ENCODE measurements at regions not wholly inside any gene's neighbourhood (a gene's known extent, or its start where the extent isn't known, plus 50 kb on each side); places are given as distances from the start of the nearest gene placed in this dataset.

DNA sequence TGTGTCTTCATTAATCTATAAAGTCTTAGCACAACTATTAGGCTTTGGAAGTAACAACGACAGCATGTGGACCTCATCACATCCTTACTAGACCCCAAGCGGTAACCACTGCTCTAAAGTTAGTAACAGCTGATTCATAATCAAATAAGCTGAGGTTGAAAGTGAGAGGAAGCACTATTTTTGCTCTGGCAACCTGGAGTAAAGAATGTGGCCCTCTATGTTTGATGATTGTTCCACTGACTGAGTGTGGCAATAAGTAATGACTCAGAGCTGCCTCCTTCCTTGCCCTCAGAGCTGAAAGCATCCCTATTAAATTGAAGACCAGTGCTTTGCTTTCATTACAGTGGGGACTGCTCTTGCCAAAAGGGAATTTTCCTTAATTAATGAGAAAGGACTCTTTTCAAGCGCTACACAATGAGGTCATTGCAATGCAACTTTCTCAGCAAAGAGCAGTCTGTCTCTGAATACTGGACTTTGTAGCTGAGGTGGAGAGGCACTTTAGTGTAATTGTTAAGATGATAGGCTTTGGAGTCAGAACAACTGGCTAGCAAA, 906.1 kb upstream of the RAG2 start (continued):
- TF ChIP-seq MTA2 (IDR thresholded peaks at IDR 0.05; ENCODE audit: low read depth) (peak; percentile 99), DPF2 (IDR thresholded peaks at IDR 0.05) (peak; percentile 94), ASH2L (IDR thresholded peaks at IDR 0.05; ENCODE audit: borderline replicate concordance, low read depth) (peak; percentile 82; the same call in 1 of the 2 replicates), POLR2A (IDR thresholded peaks at IDR 0.05; ENCODE audit: low read depth, low read length) (no peak), ZNF274 (IDR thresholded peaks at IDR 0.05; ENCODE audit: insufficient read depth, insufficient read length) (no peak), RAD51 (IDR thresholded peaks at IDR 0.05) (no peak), PAX5 (IDR thresholded peaks at IDR 0.05; ENCODE audit: borderline replicate concordance, low read depth, low read length) (peak; percentile 95), RELA (IDR thresholded peaks at IDR 0.05; ENCODE audit: borderline replicate concordance, partially characterized antibody) (peak; percentile 38), BACH1 (IDR thresholded peaks at IDR 0.05; ENCODE audit: borderline replicate concordance) (peak; percentile 66; the same call in 1 of the 2 replicates)
- TF ChIP-seq, protein P1, sequence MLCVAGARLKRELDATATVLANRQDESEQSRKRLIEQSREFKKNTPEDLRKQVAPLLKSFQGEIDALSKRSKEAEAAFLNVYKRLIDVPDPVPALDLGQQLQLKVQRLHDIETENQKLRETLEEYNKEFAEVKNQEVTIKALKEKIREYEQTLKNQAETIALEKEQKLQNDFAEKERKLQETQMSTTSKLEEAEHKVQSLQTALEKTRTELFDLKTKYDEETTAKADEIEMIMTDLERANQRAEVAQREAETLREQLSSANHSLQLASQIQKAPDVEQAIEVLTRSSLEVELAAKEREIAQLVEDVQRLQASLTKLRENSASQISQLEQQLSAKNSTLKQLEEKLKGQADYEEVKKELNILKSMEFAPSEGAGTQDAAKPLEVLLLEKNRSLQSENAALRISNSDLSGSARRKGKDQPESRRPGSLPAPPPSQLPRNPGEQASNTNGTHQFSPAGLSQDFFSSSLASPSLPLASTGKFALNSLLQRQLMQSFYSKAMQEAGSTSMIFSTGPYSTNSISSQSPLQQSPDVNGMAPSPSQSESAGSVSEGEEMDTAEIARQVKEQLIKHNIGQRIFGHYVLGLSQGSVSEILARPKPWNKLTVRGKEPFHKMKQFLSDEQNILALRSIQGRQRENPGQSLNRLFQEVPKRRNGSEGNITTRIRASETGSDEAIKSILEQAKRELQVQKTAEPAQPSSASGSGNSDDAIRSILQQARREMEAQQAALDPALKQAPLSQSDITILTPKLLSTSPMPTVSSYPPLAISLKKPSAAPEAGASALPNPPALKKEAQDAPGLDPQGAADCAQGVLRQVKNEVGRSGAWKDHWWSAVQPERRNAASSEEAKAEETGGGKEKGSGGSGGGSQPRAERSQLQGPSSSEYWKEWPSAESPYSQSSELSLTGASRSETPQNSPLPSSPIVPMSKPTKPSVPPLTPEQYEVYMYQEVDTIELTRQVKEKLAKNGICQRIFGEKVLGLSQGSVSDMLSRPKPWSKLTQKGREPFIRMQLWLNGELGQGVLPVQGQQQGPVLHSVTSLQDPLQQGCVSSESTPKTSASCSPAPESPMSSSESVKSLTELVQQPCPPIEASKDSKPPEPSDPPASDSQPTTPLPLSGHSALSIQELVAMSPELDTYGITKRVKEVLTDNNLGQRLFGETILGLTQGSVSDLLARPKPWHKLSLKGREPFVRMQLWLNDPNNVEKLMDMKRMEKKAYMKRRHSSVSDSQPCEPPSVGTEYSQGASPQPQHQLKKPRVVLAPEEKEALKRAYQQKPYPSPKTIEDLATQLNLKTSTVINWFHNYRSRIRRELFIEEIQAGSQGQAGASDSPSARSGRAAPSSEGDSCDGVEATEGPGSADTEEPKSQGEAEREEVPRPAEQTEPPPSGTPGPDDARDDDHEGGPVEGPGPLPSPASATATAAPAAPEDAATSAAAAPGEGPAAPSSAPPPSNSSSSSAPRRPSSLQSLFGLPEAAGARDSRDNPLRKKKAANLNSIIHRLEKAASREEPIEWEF (IDR thresholded peaks at IDR 0.05; ENCODE audit: insufficient replicate concordance, low read depth, low read length) = peak; percentile 40
- TF ChIP-seq, protein P2, sequence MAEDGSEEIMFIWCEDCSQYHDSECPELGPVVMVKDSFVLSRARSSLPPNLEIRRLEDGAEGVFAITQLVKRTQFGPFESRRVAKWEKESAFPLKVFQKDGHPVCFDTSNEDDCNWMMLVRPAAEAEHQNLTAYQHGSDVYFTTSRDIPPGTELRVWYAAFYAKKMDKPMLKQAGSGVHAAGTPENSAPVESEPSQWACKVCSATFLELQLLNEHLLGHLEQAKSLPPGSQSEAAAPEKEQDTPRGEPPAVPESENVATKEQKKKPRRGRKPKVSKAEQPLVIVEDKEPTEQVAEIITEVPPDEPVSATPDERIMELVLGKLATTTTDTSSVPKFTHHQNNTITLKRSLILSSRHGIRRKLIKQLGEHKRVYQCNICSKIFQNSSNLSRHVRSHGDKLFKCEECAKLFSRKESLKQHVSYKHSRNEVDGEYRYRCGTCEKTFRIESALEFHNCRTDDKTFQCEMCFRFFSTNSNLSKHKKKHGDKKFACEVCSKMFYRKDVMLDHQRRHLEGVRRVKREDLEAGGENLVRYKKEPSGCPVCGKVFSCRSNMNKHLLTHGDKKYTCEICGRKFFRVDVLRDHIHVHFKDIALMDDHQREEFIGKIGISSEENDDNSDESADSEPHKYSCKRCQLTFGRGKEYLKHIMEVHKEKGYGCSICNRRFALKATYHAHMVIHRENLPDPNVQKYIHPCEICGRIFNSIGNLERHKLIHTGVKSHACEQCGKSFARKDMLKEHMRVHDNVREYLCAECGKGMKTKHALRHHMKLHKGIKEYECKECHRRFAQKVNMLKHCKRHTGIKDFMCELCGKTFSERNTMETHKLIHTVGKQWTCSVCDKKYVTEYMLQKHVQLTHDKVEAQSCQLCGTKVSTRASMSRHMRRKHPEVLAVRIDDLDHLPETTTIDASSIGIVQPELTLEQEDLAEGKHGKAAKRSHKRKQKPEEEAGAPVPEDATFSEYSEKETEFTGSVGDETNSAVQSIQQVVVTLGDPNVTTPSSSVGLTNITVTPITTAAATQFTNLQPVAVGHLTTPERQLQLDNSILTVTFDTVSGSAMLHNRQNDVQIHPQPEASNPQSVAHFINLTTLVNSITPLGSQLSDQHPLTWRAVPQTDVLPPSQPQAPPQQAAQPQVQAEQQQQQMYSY (CRISPR knock-in tag; IDR thresholded peaks at IDR 0.05) = no peak
- TF ChIP-seq, protein P3, sequence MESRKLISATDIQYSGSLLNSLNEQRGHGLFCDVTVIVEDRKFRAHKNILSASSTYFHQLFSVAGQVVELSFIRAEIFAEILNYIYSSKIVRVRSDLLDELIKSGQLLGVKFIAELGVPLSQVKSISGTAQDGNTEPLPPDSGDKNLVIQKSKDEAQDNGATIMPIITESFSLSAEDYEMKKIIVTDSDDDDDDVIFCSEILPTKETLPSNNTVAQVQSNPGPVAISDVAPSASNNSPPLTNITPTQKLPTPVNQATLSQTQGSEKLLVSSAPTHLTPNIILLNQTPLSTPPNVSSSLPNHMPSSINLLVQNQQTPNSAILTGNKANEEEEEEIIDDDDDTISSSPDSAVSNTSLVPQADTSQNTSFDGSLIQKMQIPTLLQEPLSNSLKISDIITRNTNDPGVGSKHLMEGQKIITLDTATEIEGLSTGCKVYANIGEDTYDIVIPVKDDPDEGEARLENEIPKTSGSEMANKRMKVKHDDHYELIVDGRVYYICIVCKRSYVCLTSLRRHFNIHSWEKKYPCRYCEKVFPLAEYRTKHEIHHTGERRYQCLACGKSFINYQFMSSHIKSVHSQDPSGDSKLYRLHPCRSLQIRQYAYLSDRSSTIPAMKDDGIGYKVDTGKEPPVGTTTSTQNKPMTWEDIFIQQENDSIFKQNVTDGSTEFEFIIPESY (IDR thresholded peaks at IDR 0.05) = no peak
- TF ChIP-seq, protein P4, sequence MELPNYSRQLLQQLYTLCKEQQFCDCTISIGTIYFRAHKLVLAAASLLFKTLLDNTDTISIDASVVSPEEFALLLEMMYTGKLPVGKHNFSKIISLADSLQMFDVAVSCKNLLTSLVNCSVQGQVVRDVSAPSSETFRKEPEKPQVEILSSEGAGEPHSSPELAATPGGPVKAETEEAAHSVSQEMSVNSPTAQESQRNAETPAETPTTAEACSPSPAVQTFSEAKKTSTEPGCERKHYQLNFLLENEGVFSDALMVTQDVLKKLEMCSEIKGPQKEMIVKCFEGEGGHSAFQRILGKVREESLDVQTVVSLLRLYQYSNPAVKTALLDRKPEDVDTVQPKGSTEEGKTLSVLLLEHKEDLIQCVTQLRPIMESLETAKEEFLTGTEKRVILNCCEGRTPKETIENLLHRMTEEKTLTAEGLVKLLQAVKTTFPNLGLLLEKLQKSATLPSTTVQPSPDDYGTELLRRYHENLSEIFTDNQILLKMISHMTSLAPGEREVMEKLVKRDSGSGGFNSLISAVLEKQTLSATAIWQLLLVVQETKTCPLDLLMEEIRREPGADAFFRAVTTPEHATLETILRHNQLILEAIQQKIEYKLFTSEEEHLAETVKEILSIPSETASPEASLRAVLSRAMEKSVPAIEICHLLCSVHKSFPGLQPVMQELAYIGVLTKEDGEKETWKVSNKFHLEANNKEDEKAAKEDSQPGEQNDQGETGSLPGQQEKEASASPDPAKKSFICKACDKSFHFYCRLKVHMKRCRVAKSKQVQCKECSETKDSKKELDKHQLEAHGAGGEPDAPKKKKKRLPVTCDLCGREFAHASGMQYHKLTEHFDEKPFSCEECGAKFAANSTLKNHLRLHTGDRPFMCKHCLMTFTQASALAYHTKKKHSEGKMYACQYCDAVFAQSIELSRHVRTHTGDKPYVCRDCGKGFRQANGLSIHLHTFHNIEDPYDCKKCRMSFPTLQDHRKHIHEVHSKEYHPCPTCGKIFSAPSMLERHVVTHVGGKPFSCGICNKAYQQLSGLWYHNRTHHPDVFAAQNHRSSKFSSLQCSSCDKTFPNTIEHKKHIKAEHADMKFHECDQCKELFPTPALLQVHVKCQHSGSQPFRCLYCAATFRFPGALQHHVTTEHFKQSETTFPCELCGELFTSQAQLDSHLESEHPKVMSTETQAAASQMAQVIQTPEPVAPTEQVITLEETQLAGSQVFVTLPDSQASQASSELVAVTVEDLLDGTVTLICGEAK (IDR thresholded peaks at IDR 0.05; ENCODE audit: borderline replicate concordance) = no peak
- TF ChIP-seq, protein P5, sequence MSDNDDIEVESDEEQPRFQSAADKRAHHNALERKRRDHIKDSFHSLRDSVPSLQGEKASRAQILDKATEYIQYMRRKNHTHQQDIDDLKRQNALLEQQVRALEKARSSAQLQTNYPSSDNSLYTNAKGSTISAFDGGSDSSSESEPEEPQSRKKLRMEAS (IDR thresholded peaks at IDR 0.05; ENCODE audit: low read depth, low read length) = no peak

Measured in GM12878 (cell line).